HepG2 (cell line): ENCODE measurements at regions not wholly inside any gene's neighbourhood (a gene's known extent, or its start where the extent isn't known, plus 50 kb on each side); places are given as distances from the start of the nearest gene placed in this dataset.

Experiments
- CHD4 ChIP-seq: fragments of 200-600 bp; sonication (generic); IDR thresholded peaks from 2 replicates; pipeline ENCODE4 v1.7.0; 2017; ENCODE audit warnings: mild to moderate bottlenecking, low read length, borderline replicate concordance
- SIN3A ChIP-seq: IDR thresholded peaks from 2 replicates; pipeline ENCODE4 v1.6.1; 2011; ENCODE audit warnings: low read depth, mild to moderate bottlenecking, control low read depth, low read length, borderline replicate concordance
- TF ChIP-seq, protein P1 (sequence below): sonication (generic); formaldehyde crosslinking; IDR thresholded peaks from 2 replicates; pipeline ENCODE4 v1.9.0; 2022; ENCODE audit warnings: missing genetic modification reagents, mild to moderate bottlenecking, borderline replicate concordance

GRCh38 chr6:16042751-16043150, 86.1 kb upstream of the MYLIP start:
- no peak for TF ChIP-seq SIN3A
- TF ChIP-seq, protein P1, sequence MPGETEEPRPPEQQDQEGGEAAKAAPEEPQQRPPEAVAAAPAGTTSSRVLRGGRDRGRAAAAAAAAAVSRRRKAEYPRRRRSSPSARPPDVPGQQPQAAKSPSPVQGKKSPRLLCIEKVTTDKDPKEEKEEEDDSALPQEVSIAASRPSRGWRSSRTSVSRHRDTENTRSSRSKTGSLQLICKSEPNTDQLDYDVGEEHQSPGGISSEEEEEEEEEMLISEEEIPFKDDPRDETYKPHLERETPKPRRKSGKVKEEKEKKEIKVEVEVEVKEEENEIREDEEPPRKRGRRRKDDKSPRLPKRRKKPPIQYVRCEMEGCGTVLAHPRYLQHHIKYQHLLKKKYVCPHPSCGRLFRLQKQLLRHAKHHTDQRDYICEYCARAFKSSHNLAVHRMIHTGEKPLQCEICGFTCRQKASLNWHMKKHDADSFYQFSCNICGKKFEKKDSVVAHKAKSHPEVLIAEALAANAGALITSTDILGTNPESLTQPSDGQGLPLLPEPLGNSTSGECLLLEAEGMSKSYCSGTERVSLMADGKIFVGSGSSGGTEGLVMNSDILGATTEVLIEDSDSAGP (CRISPR knock-in tag): no peak
- no peak for TF ChIP-seq CHD4
